ENCODE measurements at regions not wholly inside any gene's neighbourhood (a gene's known extent, or its start where the extent isn't known, plus 50 kb on each side); places are given as distances from the start of the nearest gene placed in this dataset.

DNA sequence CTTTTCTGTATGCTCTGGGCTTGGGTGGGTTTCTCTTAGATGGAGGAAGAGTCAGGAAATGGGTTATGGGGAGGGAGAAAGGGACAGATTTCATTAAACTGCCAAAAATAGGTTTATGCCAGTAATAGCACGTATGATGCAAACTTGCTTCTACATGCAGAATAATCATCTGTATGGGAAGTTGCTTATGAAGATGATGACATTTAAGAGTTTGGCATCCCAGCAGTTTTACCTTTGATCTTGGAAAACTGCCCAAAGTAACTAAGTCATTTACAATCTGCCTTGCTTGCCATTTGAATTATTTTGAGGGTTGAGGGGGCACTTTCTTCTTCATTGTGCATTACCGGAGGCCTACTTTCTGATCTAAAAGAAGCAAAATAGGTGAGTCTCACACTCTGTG is 282.9 kb upstream of the ANKRD55 start:
- H3K27ac ChIP-seq, result no peak overlapping the region
- no peak for TF ChIP-seq CTCF (IDR thresholded peaks at IDR 0.05)
- TF ChIP-seq ZFX (IDR thresholded peaks at IDR 0.05; ENCODE audit: borderline replicate concordance), result no peak

DNA sequence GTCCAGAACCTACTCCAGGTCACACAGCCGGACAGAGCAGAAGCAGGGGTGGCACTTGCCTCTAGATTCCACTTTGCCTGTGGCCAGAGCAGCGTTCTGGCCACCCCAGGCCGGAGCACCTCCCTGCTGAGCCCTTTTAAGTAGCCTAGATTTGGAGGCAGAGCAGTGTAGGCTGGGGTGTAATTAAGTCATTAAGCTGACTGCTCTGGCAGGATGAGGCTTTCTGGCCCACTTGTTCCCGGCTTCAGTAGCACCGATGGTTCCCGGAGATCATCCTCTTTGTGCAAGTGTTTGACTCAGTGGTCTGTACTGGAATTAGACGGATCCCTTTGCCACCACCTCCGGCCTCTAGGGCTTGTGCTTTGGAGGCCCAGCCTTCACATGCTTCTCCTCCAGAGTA is 281.9 kb upstream of the ANKRD55 start:
- no peak for TF ChIP-seq CTCF (IDR thresholded peaks at IDR 0.05)
- H3K27ac ChIP-seq, result no peak overlapping the region

GRCh38 chr5:56514245-56514644 is 281.1 kb upstream of the ANKRD55 start:
- TF ChIP-seq ZFX (IDR thresholded peaks at IDR 0.05; ENCODE audit: borderline replicate concordance) (no peak), CTCF (IDR thresholded peaks at IDR 0.05) (no peak)
- H3K27ac ChIP-seq, result no peak overlapping the region

- H3K27ac ChIP-seq, result no peak overlapping the region
- TF ChIP-seq ZFX (IDR thresholded peaks at IDR 0.05; ENCODE audit: borderline replicate concordance) (no peak), CTCF (IDR thresholded peaks at IDR 0.05) (no peak)
These were observed 280.0 kb upstream of the ANKRD55 start for GRCh38 chr5:56513141-56513540.

DNA sequence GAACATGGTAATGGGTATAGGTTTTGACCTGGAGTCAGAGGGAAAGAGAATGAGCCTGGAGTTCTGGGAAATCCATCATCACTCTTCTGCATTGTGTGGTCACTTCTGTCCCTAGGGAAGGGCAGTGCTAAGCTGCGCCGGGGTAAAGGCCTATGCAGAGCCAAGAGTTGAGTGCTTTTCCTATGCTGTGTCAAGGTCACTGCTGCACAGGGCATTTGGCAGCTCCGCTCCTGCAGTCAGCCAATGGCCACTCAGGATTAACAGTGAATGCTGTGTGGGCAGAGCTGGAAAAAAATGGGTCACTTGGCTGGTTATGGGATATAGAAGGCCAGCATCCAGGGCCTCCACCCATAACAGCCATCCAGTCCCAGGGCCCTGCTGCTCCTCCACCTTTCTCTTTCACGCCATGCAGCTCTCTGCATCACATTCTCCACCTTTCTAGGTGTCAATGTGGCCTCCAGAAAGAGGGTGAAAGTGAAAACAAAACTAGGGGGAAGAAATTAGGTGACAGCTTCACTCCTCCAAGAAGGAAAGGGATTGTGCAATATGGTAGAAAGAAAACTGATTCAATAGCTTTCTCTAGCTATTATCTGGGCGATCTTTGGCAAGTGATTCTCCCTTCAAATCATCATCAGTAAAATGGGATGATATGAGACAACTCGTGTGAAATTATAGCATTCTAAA is 279.3 kb upstream of the ANKRD55 start:
- H3K27ac ChIP-seq, result no peak overlapping the region
- TF ChIP-seq CTCF (IDR thresholded peaks at IDR 0.05) (no peak), ZFX (IDR thresholded peaks at IDR 0.05; ENCODE audit: borderline replicate concordance) (no peak)

GRCh38 chr5:56511326-56511841 is 278.3 kb upstream of the ANKRD55 start:
- TF ChIP-seq ZFX (IDR thresholded peaks at IDR 0.05; ENCODE audit: borderline replicate concordance) (no peak), CTCF (IDR thresholded peaks at IDR 0.05) (no peak)
- no peak overlapping the region for H3K27ac ChIP-seq

DNA sequence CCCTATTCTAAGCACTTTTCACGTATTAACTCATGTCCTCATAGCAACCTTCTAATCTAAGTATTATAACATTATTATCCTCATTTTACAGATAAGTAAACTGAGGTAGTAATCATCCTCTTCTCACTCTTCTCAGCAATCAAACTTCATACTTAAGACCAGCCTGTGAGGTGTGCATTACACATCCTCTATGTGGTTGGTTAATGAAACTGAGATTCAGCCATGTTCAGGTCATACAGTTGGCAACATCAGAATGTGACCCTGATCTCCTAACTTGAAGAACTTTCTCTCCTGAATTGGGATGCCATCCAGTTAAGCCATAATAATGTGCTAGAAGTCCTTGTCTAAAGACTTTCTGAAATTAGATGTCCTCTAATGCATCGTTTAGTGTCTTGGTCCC is 275.1 kb upstream of the ANKRD55 start:
- no peak overlapping the region for H3K27ac ChIP-seq
- no peak for TF ChIP-seq ZFX (IDR thresholded peaks at IDR 0.05; ENCODE audit: borderline replicate concordance)
- TF ChIP-seq CTCF (IDR thresholded peaks at IDR 0.05), result no peak
